ENCODE measurements at regions not wholly inside any gene's neighbourhood (a gene's known extent, or its start where the extent isn't known, plus 50 kb on each side); places are given as distances from the start of the nearest gene placed in this dataset.
A peak's percentile ranks its signal among the peaks of the same experiment; 100 is the strongest.

DNA sequence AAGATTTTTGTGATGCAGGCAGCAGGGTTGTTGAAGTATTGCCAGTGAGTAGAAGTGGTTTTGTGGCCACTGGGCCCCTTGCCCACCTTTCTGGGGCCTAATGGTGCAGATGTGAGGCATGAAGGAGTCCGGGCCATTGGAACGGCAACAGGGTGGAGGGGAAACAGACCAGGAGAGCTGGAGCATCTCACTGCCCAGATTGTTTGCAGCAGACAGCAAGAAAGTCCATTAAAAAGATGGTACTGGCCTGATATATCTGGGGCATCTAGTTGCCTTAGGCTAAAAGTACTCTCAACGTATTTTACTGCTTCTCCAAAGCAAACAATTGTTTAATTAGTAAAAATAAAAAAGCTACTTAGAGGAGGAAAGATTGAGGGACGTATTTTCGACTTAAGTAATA is 298.4 kb downstream of the SATB1 start:
- H3K27me3 Mint-ChIP-seq (ENCODE audit: low read depth), result peaks cover 6% of the 10 kb centered on the region
- ATAC-seq (replicated peaks in 1 of 2) (no peak), DNase-seq (no peak)
- H3K36me3 Mint-ChIP-seq (ENCODE audit: insufficient read depth in 2 of 2), result no peaks in the 10 kb centered on the region
- no peak overlapping the region for H3K4me3 Mint-ChIP-seq
- H3K27ac Mint-ChIP-seq, result no peak overlapping the region
- H3K9me3 Mint-ChIP-seq, result no peaks in the 10 kb centered on the region
- H3K4me1 Mint-ChIP-seq (ENCODE audit: low read depth), result no peaks in the 10 kb centered on the region

DNA sequence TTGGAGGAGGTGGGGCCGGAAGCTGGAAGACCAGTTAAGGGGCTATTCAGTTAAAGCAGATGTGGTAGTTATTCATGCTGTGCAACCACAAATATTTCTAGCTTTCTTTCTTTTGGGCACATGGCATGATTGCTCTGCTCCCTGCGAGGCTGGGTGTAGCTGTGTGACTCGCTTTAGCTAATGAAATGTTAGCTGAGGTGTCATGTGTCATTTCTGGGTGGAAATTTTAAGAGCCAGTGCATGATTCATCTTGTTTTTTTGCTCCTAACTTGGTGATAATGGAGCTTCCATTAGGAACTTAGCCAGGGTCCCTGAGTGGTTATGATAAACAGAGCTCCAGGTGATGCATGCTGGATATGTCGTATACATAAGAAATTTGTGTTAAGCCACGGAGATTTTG is 300.6 kb downstream of the SATB1 start:
- Mint-ChIP-seq H3K27me3 (ENCODE audit: low read depth) (peaks cover 6% of the 10 kb centered on the region), H3K27ac (no peak overlapping the region), H3K9me3 (no peaks in the 10 kb centered on the region), H3K36me3 (ENCODE audit: insufficient read depth in 2 of 2) (no peaks in the 10 kb centered on the region), H3K4me1 (ENCODE audit: low read depth) (no peaks in the 10 kb centered on the region), H3K4me3 (no peak overlapping the region)
- DNase-seq (no peak), ATAC-seq (replicated peaks in 1 of 2) (no peak)

DNA sequence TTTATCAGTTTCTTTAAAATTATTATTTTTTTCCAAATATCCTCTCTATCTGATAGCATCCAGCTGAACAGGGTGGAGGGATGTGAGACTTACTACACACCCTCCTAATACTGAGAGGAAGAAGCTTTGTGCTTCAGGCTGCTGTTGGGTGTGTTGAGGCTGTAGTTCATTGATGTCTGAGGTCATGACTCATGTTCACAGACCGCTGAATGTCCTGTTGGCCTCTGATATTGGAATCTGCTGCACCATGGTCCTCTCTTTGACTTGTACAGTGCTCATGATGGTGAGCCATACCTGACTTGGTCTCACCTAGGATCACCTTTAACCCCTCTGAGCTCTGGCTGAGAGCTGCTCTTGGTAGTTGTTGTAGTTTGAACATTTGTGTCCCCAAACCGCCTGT is 302.9 kb downstream of the SATB1 start:
- Mint-ChIP-seq H3K9me3 (no peaks in the 10 kb centered on the region), H3K27me3 (ENCODE audit: low read depth) (peaks cover 6% of the 10 kb centered on the region), H3K27ac (no peak overlapping the region), H3K4me3 (no peak overlapping the region), H3K4me1 (ENCODE audit: low read depth) (no peaks in the 10 kb centered on the region), H3K36me3 (ENCODE audit: insufficient read depth in 2 of 2) (no peaks in the 10 kb centered on the region)
- no peak for DNase-seq
- no peak for ATAC-seq (replicated peaks in 1 of 2)

DNA sequence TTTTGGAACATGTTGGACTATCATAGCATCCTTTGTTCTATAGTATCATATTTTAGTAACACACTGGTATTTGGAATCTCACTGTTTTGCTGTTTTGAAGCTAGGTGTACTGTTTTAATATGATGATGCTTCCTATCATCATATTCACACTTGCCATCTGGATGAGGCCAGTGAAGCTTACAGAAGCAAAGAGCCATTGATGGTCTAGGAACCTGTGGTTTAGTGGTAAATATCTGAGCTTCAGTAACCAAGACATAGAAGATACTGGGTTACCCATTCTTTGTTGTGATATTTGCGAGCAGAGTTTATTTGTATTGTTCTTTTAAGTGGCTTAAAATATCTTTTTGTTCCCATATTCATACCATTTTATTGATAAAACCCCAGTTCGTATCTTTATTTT is 304.1 kb downstream of the SATB1 start:
- H3K4me1 Mint-ChIP-seq (ENCODE audit: low read depth), result no peaks in the 10 kb centered on the region
- no peaks in the 10 kb centered on the region for H3K36me3 Mint-ChIP-seq (ENCODE audit: insufficient read depth in 2 of 2)
- ATAC-seq (replicated peaks in 1 of 2) (no peak), DNase-seq (no peak)
- H3K27me3 Mint-ChIP-seq (ENCODE audit: low read depth), result peaks cover 6% of the 10 kb centered on the region
- no peaks in the 10 kb centered on the region for H3K9me3 Mint-ChIP-seq
- no peak overlapping the region for H3K27ac Mint-ChIP-seq
- no peak overlapping the region for H3K4me3 Mint-ChIP-seq

DNA sequence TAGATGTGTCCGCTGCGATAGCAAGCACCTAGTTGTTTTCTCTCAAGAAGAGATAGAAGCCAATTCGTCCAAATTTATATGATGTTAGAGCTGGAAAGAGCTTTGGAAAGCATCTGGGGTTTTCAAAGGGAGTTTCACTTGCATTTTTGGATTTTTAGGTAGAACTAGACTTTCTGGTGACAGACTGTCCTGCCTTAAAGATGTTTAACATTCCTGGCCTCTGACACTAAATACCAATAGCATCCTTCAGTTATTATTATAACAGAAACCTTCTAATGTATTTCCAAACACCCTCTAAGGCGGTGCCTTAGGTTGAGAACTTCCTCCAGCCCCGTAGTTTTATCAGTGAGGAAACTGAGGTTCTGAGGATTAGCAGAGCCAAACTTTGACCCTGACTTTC is 305.3 kb downstream of the SATB1 start:
- H3K27ac Mint-ChIP-seq, result no peak overlapping the region
- DNase-seq (no peak), ATAC-seq (replicated peaks in 1 of 2) (no peak)
- H3K9me3 Mint-ChIP-seq, result no peaks in the 10 kb centered on the region
- H3K27me3 Mint-ChIP-seq (ENCODE audit: low read depth), result peaks cover 6% of the 10 kb centered on the region
- H3K4me1 Mint-ChIP-seq (ENCODE audit: low read depth), result no peaks in the 10 kb centered on the region
- no peak overlapping the region for H3K4me3 Mint-ChIP-seq
- H3K36me3 Mint-ChIP-seq (ENCODE audit: insufficient read depth in 2 of 2), result no peaks in the 10 kb centered on the region

DNA sequence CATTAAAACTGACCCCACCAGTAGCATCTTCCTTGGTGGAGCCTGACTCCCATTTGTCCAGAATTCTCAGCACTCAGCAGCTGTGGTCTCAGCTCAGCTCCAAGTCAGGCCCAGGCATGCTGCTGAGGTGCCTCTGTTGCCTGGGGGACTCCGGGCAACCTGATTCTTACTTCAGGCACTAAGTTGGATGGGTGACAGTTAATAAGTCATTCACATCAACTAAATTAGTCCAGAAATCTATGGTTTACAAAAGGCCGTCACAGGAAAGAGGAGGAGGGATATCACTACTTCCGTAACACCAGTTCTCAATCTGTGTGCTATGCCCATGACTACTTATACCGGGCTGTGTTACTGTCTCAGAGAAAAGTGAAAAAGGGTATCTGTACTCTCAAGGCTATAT is 310.2 kb downstream of the SATB1 start:
- no peak for DNase-seq
- Mint-ChIP-seq H3K27me3 (ENCODE audit: low read depth) (no peaks in the 10 kb centered on the region), H3K4me3 (no peak overlapping the region), H3K27ac (no peak overlapping the region), H3K9me3 (no peaks in the 10 kb centered on the region), H3K4me1 (ENCODE audit: low read depth) (peaks cover 11% of the 10 kb centered on the region), H3K36me3 (ENCODE audit: insufficient read depth in 2 of 2) (no peaks in the 10 kb centered on the region)
- no peak for ATAC-seq (replicated peaks in 1 of 2)

DNA sequence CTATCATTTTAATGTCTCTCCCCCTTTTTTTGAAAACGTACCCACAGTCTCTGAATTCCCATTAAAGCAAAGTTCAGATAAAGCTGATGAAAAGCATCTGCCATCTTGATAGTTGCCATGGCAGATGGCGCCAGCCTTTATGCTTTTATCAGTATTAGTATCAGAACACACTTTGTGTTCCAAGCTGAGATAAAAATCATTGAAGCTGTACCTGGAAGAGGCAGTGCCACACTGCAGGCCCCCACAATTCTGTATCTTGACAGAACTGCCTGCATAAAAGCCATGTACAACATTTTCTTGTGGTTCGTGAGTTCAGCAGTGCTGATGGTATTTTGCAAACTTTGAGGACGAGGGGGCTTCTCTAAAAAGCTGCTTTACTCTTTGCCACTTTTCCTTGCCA is 311.7 kb downstream of the SATB1 start:
- no peak for DNase-seq

DNA sequence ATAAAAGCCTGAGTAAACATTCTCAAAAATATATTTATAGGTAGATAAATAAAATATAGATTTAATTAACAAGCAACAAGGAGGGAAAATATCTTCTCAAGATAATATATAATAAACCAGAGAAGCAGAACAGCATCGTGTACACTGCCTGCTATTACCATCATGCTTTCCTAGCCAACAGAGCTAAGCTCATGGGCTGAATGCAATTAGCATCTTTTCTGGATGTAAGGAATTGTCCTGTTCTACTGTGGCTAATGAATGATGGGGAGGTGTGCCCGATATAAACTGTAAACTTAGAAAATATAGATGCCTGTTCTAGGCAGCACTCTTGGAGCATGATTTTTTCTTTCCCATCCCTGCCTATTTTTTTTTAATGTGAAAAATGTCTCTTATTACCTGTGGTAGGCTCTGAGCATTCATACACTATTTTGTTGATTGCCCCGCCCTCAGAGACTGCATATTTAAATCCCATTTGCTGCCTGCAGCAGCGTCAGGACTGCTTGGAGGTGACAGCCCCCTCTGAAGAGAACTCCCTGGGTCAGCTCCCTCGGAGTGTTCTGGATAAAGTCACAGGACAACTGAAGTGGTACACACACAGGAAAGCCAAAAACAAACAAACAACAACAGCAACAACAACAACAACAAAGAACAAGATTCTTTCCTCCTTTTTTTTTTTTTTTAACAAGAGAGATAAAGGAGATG is 312.3 kb downstream of the SATB1 start:
- Mint-ChIP-seq H3K4me1 (ENCODE audit: low read depth) (peaks cover 11% of the 10 kb centered on the region), H3K36me3 (ENCODE audit: insufficient read depth in 2 of 2) (no peaks in the 10 kb centered on the region), H3K27me3 (ENCODE audit: low read depth) (no peaks in the 10 kb centered on the region), H3K9me3 (peaks cover 0 to 1% of the 10 kb centered on the region in 2 donors), H3K4me3 (no peak overlapping the region), H3K27ac (no peak overlapping the region)
- DNase-seq, result no peak
- ATAC-seq (replicated peaks in 1 of 2), result no peak

More for the DNA sequence above, 311.7 kb downstream of the SATB1 start:
- no peak for ATAC-seq (replicated peaks in 1 of 2)
- no peak overlapping the region for H3K4me3 Mint-ChIP-seq
- H3K9me3 Mint-ChIP-seq, result peaks cover 0 to 1% of the 10 kb centered on the region in 2 donors
- no peaks in the 10 kb centered on the region for H3K36me3 Mint-ChIP-seq (ENCODE audit: insufficient read depth in 2 of 2)
- H3K27me3 Mint-ChIP-seq (ENCODE audit: low read depth), result no peaks in the 10 kb centered on the region
- H3K27ac Mint-ChIP-seq, result no peak overlapping the region
- H3K4me1 Mint-ChIP-seq (ENCODE audit: low read depth), result peaks cover 11% of the 10 kb centered on the region

DNA sequence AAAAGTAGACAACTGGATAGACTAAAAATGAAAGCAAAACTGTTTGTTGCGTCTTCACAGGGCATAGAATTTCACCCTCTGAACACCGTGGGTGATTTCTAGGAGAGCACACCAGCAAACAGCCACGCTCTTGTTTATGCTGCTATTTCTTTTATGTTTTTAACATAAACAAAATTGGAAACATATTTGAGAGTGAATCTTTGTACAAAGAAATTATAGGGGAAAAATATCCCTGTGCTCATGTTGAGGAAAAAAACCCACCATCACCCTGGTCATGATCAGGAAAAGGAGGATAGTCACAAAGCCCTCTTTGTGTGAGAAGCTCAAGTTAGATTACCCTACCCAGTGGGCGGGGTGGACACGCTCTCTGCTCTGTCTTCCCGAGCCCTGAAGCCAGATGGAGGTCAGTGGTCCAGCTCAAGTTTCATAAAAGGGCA is 313.3 kb downstream of the SATB1 start:
- Mint-ChIP-seq H3K9me3 (peaks cover 0 to 1% of the 10 kb centered on the region in 2 donors), H3K4me1 (ENCODE audit: low read depth) (peaks cover 11% of the 10 kb centered on the region), H3K4me3 (peak overlapping the region; percentile 70 to 82), H3K36me3 (ENCODE audit: insufficient read depth in 2 of 2) (no peaks in the 10 kb centered on the region), H3K27me3 (ENCODE audit: low read depth) (no peaks in the 10 kb centered on the region), H3K27ac (peak overlapping the region; percentile 87)
- peak in 1 of 2 donors; percentile 19 for DNase-seq
- ATAC-seq (replicated peaks in 1 of 2), result peak; percentile 70 to 72

DNA sequence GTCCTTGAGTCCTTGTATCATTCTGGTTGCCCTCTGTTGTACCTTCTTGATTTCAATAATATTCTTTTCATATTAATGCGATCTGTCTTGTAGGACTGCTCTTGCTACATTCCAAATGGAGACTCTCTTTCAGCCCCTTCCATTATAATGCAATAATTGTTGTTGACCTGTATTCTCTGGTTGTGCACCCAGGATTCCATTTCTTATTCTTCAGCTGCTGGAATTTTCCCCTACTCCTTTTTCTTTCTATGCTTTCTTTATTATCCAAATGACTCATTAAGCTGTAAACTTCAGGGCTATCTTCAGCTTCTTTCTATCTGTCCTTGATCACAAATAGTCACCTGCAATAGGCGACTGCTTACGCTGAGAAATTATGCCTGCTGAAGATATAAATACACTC is 321.5 kb downstream of the SATB1 start:
- Mint-ChIP-seq H3K27ac (no peak overlapping the region), H3K36me3 (ENCODE audit: insufficient read depth in 2 of 2) (peaks cover 0 to 2% of the 10 kb centered on the region in 2 donors), H3K4me1 (ENCODE audit: low read depth) (peaks cover 27% of the 10 kb centered on the region), H3K9me3 (peaks cover 0 to 3% of the 10 kb centered on the region in 2 donors), H3K4me3 (no peak overlapping the region), H3K27me3 (ENCODE audit: low read depth) (peaks cover 8% of the 10 kb centered on the region)
- DNase-seq (no peak), ATAC-seq (replicated peaks in 1 of 2) (no peak)

DNA sequence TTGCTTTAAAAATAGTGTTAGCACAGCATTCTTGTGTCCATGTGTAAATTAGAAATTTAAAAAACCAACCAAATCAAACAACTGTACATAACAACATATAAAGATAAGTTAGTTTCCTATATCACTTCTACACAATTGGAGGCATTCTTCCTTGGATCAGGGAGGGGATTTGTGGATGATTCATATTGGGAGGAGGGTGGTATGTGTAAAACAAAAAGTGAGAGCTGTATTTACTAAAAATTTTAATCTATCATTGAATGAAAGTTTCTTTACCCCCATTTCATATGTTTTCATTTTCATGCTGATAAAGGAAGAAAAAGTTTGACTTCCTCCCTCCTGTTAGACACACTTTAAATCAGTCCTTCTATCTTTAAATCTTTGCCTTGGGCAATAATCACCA is 325.0 kb downstream of the SATB1 start:
- DNase-seq (no peak), ATAC-seq (replicated peaks in 1 of 2) (no peak)
- Mint-ChIP-seq H3K4me1 (ENCODE audit: low read depth) (peaks cover 28% of the 10 kb centered on the region), H3K27ac (peak overlapping the region; percentile 52), H3K4me3 (peak overlapping the region; percentile 70 to 85), H3K36me3 (ENCODE audit: insufficient read depth in 2 of 2) (peaks cover 7 to 13% of the 10 kb centered on the region in 2 donors), H3K9me3 (peaks cover 5 to 11% of the 10 kb centered on the region in 2 donors), H3K27me3 (ENCODE audit: low read depth) (peaks cover 16% of the 10 kb centered on the region)

DNA sequence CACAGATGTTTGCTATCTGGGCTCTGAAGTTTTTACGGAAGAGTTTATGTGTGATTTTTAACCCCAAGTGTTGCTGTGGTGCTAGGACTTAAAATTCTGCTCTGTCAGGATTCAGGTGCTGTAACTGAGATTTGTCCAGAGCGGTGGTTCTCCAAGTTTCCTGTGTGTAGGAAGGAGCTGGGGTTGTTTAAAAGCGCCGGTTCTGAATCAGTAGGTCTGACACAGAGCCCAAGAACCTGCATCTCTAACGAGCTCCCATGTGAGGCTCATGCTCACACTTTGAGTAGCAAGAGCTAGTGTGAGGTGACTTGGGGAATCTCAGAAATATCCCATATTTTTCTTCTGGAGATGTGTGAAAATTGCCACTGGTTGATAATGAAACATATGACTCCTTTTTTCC is 325.5 kb downstream of the SATB1 start:
- H3K9me3 Mint-ChIP-seq, result peaks cover 5 to 11% of the 10 kb centered on the region in 2 donors
- H3K36me3 Mint-ChIP-seq (ENCODE audit: insufficient read depth in 2 of 2), result peaks cover 7 to 13% of the 10 kb centered on the region in 2 donors
- peak; percentile 65 to 71 for ATAC-seq (replicated peaks in 1 of 2)
- peaks cover 14% of the 10 kb centered on the region for H3K27me3 Mint-ChIP-seq (ENCODE audit: low read depth)
- H3K4me1 Mint-ChIP-seq (ENCODE audit: low read depth), result peaks cover 28% of the 10 kb centered on the region
- peak overlapping the region; percentile 52 for H3K27ac Mint-ChIP-seq
- DNase-seq, result peak; percentile 7 to 40
- H3K4me3 Mint-ChIP-seq, result peak overlapping the region; percentile 70 to 85

DNA sequence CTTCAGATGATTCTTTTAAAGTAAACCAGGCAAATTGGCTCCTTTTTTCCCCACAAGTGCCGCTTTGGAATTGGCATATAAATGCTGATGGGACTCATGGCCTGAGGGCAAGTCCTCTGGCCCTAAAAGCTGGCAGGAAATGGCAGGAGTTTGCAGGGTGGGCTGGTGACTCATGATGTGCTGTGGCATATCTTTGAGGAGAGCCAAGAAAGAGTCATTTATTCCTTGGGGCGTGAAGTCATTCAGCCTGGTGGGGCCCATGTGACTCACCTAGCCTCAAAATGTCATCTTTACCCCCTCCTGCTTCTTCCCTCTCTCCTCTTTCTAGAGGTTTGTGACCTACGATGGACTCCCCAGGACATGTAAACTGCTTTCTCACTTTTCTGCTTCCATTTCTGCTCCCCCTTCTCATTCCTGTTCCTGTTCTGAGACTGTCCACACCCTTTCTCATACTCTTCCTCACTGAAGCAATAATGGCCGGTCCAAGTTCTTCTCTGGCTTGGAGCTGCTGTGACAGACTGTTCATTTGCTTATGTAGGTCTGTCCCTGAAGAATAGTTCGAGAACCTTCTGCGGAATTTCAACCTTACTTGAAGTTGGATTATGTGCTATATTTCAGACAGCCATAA is 326.1 kb downstream of the SATB1 start:
- peaks cover 28% of the 10 kb centered on the region for H3K4me1 Mint-ChIP-seq (ENCODE audit: low read depth)
- ATAC-seq (replicated peaks in 1 of 2) (peak; percentile 98), DNase-seq (peak; percentile 72 to 84)
- H3K4me3 Mint-ChIP-seq, result peak overlapping the region; percentile 65 to 85
- peaks cover 9% of the 10 kb centered on the region for H3K27me3 Mint-ChIP-seq (ENCODE audit: low read depth)
- peak overlapping the region; percentile 52 for H3K27ac Mint-ChIP-seq
- H3K36me3 Mint-ChIP-seq (ENCODE audit: insufficient read depth in 2 of 2), result peaks cover 7 to 11% of the 10 kb centered on the region in 2 donors
- H3K9me3 Mint-ChIP-seq, result peaks cover 5 to 8% of the 10 kb centered on the region in 2 donors

Measured in activated T-cell treated with anti-CD3 and anti-CD28 coated beads, Interleukin-2, amount 50 U/mL, for 72 hours (primary cell).